AG20443 (cell line): ENCODE measurements at regions not wholly inside any gene's neighbourhood (a gene's known extent, or its start where the extent isn't known, plus 50 kb on each side); places are given as distances from the start of the nearest gene placed in this dataset.
"Not testable (repeated sequence)": the region's sequence is repeated elsewhere in the genome, so short reads cannot be mapped to it uniquely, and the experiment has no call there.

Experiments
- DNase-seq: peaks from one replicate; pipeline ENCODE4 v3.0.0; 2012; ENCODE audit warnings: low spot score, mixed read lengths

DNA sequence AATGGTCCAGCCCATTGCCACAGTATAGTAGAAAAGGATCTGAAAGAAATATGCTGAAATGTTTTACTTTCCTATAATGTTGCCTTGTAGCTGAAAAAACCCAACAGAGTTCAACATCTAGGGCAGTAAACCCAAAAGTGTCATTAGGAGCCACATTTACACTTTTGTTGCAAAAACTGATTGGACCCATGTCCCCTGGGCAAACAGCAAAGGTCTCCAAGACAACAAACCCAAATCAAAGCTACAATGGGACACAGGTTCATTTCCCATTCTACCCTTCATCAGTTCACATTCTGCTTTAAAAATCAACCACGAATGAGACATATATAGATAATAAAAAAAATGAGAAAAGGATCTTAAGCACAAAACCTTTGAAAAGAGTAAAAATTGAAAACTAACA lies 744.8 kb downstream of the PCDH17 start:
- no peak for DNase-seq

DNA sequence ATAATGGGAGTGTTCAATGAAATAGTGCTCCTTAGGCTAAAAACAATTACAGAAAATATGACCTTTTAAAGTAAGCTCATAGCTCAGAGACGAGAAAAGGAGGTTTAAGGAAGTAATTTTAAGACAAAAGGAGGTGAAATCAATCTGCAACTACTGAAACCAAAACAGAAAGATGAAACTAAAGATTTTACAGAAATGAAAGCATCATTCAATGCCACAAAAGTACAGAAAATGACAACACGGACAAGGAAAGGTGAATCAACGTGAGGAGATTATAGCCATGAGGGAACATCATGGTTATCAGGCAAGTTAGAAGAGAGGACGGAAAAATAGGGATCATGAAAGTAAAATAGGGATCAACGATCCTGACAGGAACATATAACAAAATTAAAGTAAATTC lies 745.2 kb downstream of the PCDH17 start:
- DNase-seq = no peak

DNA sequence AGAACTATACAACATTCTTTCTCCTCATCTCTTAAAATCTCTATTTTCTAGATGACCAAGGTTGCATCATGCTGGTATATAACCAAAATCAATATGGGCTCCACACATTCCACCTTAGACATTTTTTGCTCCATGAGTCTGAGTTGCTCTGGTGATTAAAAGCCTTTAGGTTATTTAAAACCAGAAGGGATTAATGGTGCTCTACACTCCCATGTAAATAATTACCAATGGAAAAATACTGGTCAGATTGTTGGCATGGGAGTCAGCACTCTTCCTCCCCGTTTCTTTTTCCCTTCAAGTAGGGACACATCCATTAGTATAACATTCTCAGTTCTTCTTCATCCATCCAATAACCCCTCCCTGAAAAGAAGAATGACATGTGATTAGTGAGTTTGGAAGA lies 747.7 kb downstream of the PCDH17 start:
- DNase-seq = no peak

- not testable (repeated sequence) for DNase-seq
Observed at GRCh38 chr13:58385336-58385735, 753.8 kb downstream of the PCDH17 start.

DNA sequence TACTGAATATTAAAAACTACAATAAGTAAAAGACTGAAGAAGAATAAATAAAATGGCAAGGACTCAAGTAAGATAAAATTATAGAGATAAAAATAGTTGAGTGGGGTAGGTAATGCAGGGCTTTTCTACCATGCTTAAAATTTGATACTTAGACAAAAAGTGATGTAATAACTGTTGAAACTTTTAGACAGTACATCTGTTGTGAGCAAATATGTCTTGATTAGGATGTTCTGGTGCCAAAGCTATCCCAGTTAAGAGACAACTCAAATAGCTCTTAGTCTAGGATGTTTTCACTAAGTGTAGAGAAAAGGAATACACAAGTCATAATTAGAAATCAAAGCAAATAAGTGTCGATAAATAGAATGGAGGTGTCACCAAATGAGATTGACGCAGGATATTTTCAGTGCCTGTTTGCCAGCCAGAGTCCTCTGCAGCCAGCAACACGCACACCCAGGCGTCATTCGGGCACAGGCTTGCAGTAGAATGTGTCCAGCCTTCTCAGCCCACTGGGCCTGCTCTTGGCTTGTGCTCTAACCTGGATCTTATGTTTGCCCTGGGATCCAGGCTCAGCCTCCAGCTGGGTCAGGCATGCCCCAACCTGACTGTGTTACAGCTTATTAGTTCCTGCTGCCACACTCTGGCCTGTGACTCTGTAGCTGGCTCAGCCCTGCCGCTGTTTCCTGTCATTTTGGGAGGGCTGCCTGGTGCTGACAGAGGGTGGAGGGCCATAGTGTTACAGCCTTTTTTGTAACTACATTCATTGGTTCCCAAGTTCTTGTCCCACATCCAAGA lies 766.2 kb downstream of the PCDH17 start:
- no peak for DNase-seq

GRCh38 chr13:58399263-58399662 lies 767.7 kb downstream of the PCDH17 start:
- no peak for DNase-seq

DNA sequence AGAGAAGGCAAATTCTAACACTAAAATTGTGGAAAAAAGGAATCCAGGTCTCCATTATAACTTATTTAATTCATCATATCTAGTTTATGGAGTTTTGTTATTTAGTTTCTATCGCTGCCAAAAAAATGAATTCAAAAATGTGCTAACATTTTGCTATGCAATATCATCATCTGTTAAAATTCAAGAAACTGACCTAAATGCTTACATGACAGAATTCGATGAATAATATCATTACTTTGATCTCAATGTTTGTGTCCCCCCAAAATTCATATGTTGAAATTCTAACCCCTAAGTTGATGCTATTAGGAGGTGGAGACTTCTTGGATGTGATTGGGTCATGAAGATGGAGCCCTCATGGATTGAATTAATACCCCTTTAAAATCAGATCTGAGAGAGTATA lies 775.0 kb downstream of the PCDH17 start:
- DNase-seq = no peak

DNA sequence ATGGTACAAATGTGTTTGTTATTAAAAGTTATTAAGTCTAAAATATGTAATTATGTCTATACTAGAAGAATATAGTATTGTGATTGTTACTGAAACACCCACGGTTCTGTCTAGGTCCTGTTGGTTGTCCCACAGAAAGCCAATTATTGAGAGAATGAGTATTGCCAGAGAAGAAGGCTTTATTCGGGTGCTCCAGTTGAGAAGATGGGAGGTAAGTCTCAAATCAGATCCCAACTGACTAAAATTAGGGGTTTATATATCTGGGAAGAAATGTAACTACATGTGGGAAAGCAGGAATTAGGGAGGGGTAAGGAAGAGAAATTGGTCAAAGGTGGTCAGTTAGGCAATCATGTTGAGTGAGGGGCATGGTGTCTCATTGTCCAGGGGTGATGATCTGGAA lies 798.4 kb downstream of the PCDH17 start:
- DNase-seq = no peak

DNA sequence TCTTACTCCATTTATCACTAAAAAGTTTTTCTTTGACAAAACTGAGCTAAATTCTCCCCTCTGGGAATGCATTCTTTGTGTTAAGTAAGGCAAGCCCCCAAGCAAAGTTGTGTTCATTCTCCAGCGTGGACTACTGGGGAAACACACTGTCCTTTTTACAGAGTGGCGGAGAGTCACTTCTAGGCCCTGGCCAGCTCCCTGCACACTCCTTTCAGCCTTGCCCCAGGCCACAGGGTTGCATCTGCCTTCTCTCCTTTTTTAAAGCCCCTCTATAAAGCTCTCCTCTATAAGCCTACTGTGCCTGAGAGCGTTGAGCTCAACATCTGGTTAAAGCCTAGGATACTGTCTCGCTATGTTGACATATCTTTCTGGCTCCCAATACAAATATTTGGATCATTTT lies 803.4 kb downstream of the PCDH17 start:
- no peak for DNase-seq

DNA sequence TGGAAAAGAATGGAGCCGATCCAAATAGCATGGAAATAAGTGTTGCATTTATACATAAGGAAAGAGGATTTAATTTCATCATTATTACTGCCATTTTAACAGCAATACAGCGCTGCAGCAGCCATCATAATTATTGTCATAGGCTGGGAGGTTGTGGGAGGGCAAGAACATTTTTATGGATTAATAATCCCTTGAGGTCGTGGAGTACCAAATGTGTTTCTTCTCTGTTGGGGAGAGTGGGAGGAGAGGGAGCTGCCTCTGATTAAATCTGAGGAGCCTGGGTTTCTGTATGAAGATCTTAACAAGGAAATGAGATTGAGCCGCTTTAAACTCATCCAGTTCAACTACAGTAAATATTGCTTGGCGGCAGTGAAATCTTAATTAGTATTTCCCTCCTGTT lies 805.9 kb downstream of the PCDH17 start:
- no peak for DNase-seq

GRCh38 chr13:58446979-58447378 lies 815.4 kb downstream of the PCDH17 start:
- DNase-seq = no peak

GRCh38 chr13:58452123-58452623 lies 820.6 kb downstream of the PCDH17 start:
- no peak for DNase-seq

- DNase-seq = no peak
Observed at GRCh38 chr13:58455094-58455493, 823.5 kb downstream of the PCDH17 start.

DNA sequence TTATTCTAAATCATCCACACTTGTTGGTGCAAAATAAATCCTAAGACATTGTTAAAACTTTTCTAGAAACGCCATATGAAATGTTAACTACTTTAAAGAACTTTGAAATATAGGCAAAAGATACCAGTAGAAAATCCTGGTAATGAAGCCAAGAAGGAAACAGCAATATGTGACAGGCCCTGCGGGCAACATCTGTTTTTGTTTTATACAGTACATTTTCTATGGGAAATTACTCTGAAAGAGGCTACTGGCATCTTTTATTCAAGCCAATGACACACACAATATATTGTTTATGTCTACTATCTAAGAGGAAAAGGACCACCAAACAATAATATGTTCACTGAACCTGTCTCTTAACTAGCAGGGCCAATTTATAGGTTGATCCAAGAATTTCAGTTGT lies 829.7 kb downstream of the PCDH17 start:
- no peak for DNase-seq

DNA sequence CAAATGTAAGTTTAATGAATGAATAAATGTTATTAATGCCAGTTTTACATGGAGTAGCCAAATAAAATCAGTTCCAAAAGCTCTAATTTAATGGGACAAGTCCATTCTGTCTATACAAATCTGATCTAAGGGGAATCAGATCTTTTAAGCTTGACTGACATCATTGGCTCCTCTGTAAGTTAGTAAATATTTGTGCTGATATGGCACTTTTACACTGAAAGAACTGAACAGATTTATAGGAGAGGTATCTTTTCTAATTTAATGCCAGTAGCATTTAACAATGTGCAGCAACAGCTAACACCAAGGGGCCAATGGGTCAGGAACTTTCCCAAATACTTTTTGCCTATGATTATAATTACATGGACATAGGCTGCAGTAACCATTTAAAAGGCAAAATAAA lies 832.3 kb downstream of the PCDH17 start:
- no peak for DNase-seq

DNA sequence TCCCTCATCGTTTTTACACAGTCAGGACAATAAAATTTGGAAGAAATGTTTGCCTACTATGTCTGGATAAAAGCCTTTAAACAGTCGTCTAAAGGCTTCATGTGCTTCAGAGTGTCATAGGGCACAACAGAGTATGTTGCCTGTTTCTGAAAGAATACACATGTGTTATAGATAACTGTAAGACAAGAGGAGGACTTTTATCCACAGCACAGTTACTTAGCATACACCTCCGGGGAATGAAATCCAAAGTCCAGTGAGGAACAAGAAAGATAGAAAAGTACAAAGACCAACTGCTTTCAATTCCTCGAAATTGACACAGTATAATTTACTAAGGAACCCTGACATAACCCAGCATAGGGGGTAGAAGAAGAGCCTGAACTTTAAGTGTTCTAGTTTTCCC lies 835.6 kb downstream of the PCDH17 start:
- DNase-seq = no peak

- DNase-seq = no peak
Observed at GRCh38 chr13:58472483-58472882, 840.9 kb downstream of the PCDH17 start.

- DNase-seq = no peak
Observed at GRCh38 chr13:58474581-58474980, 843.0 kb downstream of the PCDH17 start.

- no peak for DNase-seq
Observed at GRCh38 chr13:58476206-58476918, 844.8 kb downstream of the PCDH17 start.

- DNase-seq = no peak
Observed at GRCh38 chr13:58478858-58479257, 847.3 kb downstream of the PCDH17 start.

GRCh38 chr13:58480061-58480460 lies 848.5 kb downstream of the PCDH17 start:
- DNase-seq = no peak

GRCh38 chr13:58488251-58488650 lies 856.7 kb downstream of the PCDH17 start:
- no peak for DNase-seq

DNA sequence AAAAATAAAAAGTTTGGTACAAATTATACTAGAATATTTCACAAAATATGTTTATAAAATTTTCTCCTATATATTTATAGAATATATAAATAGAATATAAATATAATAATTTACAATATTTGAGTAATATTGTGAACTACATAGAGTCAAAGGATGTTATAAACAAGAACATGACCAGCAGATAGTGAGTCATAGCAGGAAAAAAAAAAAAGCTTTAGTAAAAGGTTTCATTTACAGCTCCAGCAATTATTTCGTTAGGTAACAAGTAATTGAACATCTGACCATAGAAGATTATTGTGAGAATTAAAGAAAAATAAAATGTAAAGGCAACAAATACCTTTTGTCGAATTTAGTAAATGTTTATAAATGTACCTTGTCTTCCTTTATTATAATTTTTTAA lies 864.1 kb downstream of the PCDH17 start:
- DNase-seq = no peak

DNA sequence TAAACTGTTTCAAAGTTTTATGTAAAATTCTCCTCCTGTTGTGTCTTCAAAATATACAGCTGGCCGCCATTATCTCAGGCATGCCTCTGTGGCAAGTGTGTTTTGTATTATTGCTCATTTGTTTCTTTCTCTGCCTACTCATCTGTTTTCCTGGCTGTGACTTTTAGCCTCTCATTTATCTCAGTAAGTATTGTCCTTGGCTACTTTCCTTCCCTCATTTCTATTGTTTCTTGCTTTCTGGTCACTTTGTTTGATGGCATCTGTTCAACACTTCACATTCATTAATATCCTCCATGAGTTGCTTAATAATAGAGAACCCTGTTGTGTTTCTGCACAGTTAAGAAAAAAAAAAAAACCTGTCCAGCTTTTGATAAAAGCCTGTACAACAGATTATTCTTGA lies 869.4 kb downstream of the PCDH17 start:
- DNase-seq = no peak
